ENCODE measurements at regions not wholly inside any gene's neighbourhood (a gene's known extent, or its start where the extent isn't known, plus 50 kb on each side); places are given as distances from the start of the nearest gene placed in this dataset.

GRCh38 chr12:33614630-33615029 lies 175.0 kb upstream of the SYT10 start:
- Histone ChIP-seq H3K4me3 (ENCODE audit: low read length) (no peak overlapping the region), H3K9ac (ENCODE audit: extremely low read depth, low read length, poor library complexity, severe bottlenecking) (no peak overlapping the region), H3K9me3 (ENCODE audit: control insufficient read depth, low read length) (peaks cover 8% of the 10 kb centered on the region), H3K36me3 (ENCODE audit: control insufficient read depth, insufficient read depth, low read length) (no peaks in the 10 kb centered on the region), H3K4me1 (ENCODE audit: control insufficient read depth, insufficient read depth, low read length) (no peaks in the 10 kb centered on the region), H3K27me3 (ENCODE audit: control insufficient read depth, insufficient read depth, low read length, poor library complexity, severe bottlenecking) (no peaks in the 10 kb centered on the region), H3K27ac (ENCODE audit: low read depth, low read length) (no peak overlapping the region)
- no peak overlapping the region for H3K4me3 Mint-ChIP-seq
- no peak for DNase-seq
- peaks cover 6% of the 10 kb centered on the region for H3K4me1 Mint-ChIP-seq
- 82 to 100% methylated on average over 1 to 3 of the region's 3 CpGs for WGBS, 2 experiments (ENCODE audit: insufficient coverage in 1 of 2, insufficient read length in 1 of 2)
- peaks cover 8% of the 10 kb centered on the region for H3K36me3 Mint-ChIP-seq (ENCODE audit: low read depth)
- no peak overlapping the region for H3K27ac Mint-ChIP-seq
- no peak for TF ChIP-seq CTCF (conservative IDR thresholded peaks at IDR 0.05)
- H3K27me3 Mint-ChIP-seq (ENCODE audit: insufficient read depth) = peaks cover 3% of the 10 kb centered on the region
- peaks cover 33% of the 10 kb centered on the region for H3K9me3 Mint-ChIP-seq

GRCh38 chr12:33617218-33617617 lies 177.6 kb upstream of the SYT10 start:
- TF ChIP-seq CTCF (conservative IDR thresholded peaks at IDR 0.05) = no peak
- Mint-ChIP-seq H3K4me1 (no peaks in the 10 kb centered on the region), H3K36me3 (ENCODE audit: low read depth) (peaks cover 8% of the 10 kb centered on the region), H3K27ac (no peak overlapping the region), H3K9me3 (peaks cover 41% of the 10 kb centered on the region), H3K4me3 (no peak overlapping the region), H3K27me3 (ENCODE audit: insufficient read depth) (peaks cover under 1% of the 10 kb centered on the region)
- no peaks in the 10 kb centered on the region for H3K27me3 ChIP-seq (ENCODE audit: control insufficient read depth, insufficient read depth, low read length, poor library complexity, severe bottlenecking)
- no peaks in the 10 kb centered on the region for H3K36me3 ChIP-seq (ENCODE audit: control insufficient read depth, insufficient read depth, low read length)
- no peak overlapping the region for H3K9ac ChIP-seq (ENCODE audit: extremely low read depth, low read length, poor library complexity, severe bottlenecking)
- 95% methylated on average over 3 of the region's 3 CpGs for WGBS, 2 experiments (ENCODE audit: insufficient coverage in 1 of 2, insufficient read length in 1 of 2)
- no peak overlapping the region for H3K27ac ChIP-seq (ENCODE audit: low read depth, low read length)
- peaks cover 8% of the 10 kb centered on the region for H3K9me3 ChIP-seq (ENCODE audit: control insufficient read depth, low read length)
- H3K4me3 ChIP-seq (ENCODE audit: low read length) = no peak overlapping the region
- H3K4me1 ChIP-seq (ENCODE audit: control insufficient read depth, insufficient read depth, low read length) = no peaks in the 10 kb centered on the region
- DNase-seq = no peak

- Histone ChIP-seq H3K9me3 (ENCODE audit: control insufficient read depth, low read length) (no peaks in the 10 kb centered on the region), H3K4me3 (ENCODE audit: low read length) (no peak overlapping the region), H3K9ac (ENCODE audit: extremely low read depth, low read length, poor library complexity, severe bottlenecking) (no peak overlapping the region), H3K27ac (ENCODE audit: low read depth, low read length) (no peak overlapping the region), H3K36me3 (ENCODE audit: control insufficient read depth, insufficient read depth, low read length) (no peaks in the 10 kb centered on the region), H3K4me1 (ENCODE audit: control insufficient read depth, insufficient read depth, low read length) (no peaks in the 10 kb centered on the region), H3K27me3 (ENCODE audit: control insufficient read depth, insufficient read depth, low read length, poor library complexity, severe bottlenecking) (no peaks in the 10 kb centered on the region)
- Mint-ChIP-seq H3K36me3 (ENCODE audit: low read depth) (no peaks in the 10 kb centered on the region), H3K27me3 (ENCODE audit: insufficient read depth) (no peaks in the 10 kb centered on the region), H3K9me3 (no peaks in the 10 kb centered on the region), H3K4me1 (peaks cover 10% of the 10 kb centered on the region), H3K27ac (no peak overlapping the region), H3K4me3 (no peak overlapping the region)
- TF ChIP-seq CTCF (conservative IDR thresholded peaks at IDR 0.05) = peak; percentile 74
- WGBS, 2 experiments (ENCODE audit: insufficient coverage in 1 of 2, insufficient read length in 1 of 2) = 100% methylated on average over 1 of the region's 1 CpG; no CpG with 5 or more reads in 1 of the 2 experiments
- no peak for DNase-seq
Observed at GRCh38 chr12:33628087-33628486, 188.5 kb upstream of the SYT10 start.
